OCI-LY3 (cell line): ENCODE measurements at regions not wholly inside any gene's neighbourhood (a gene's known extent, or its start where the extent isn't known, plus 50 kb on each side); places are given as distances from the start of the nearest gene placed in this dataset.
A peak's percentile ranks its signal among the peaks of the same experiment; 100 is the strongest.

Source experiments
- EZH2phosphoT487 ChIP-seq: fragments of 200-600 bp; shearing (Covaris generic); IDR thresholded peaks from 2 replicates; pipeline ENCODE4 v1.6.1; 2018; ENCODE audit warnings: antibody characterized with exemption, mixed run types, low read depth
- TF ChIP-seq, protein P1 (sequence below): fragments of 200-600, 300-600 bp; sonication (generic); IDR thresholded peaks from 2 replicates; pipeline ENCODE4 v1.5.1; 2014; ENCODE audit warnings: antibody characterized with exemption, low read length, low read depth

DNA sequence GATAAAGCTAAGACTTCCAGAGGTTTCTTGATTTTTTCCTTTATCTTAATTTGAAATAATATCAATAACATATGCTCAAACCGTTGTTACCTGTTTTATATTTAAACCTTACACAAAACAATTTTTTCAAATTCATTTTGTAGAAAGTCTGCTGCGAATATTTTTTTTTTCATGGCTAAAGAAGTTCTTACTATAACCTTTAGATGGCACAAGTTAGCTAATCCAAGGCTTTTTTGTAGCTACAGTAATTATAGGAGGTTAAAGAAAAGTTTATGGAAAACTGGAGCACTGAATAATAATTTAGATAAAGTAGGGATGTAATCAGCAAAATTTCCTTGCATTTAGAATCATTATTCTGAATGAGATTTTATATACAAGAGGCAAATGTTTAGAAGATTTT is 78.0 kb upstream of the PNPT1 start:
- TF ChIP-seq, protein P1, sequence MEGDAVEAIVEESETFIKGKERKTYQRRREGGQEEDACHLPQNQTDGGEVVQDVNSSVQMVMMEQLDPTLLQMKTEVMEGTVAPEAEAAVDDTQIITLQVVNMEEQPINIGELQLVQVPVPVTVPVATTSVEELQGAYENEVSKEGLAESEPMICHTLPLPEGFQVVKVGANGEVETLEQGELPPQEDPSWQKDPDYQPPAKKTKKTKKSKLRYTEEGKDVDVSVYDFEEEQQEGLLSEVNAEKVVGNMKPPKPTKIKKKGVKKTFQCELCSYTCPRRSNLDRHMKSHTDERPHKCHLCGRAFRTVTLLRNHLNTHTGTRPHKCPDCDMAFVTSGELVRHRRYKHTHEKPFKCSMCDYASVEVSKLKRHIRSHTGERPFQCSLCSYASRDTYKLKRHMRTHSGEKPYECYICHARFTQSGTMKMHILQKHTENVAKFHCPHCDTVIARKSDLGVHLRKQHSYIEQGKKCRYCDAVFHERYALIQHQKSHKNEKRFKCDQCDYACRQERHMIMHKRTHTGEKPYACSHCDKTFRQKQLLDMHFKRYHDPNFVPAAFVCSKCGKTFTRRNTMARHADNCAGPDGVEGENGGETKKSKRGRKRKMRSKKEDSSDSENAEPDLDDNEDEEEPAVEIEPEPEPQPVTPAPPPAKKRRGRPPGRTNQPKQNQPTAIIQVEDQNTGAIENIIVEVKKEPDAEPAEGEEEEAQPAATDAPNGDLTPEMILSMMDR: peak; percentile 85
- TF ChIP-seq EZH2phosphoT487: no peak
